NCI-H82 treated with DMSO at 0.1 percent for 48 hours (cell line): ENCODE measurements at regions not wholly inside any gene's neighbourhood (a gene's known extent, or its start where the extent isn't known, plus 50 kb on each side); places are given as distances from the start of the nearest gene placed in this dataset.
"Not testable (repeated sequence)": the region's sequence is repeated elsewhere in the genome, so short reads cannot be mapped to it uniquely, and the experiment has no call there.

Experiments used
- DNase-seq: peaks from one replicate; lab custom pipeline; 2025; ENCODE audit not compliant: unreplicated experiment; lab: John Stamatoyannopoulos, UW

- no peak for DNase-seq
Observed at GRCh38 chrX:121169099-121170035, 122.0 kb downstream of the GLUD2 start.

GRCh38 chrX:121172703-121173102, 125.3 kb downstream of the GLUD2 start:
- no peak for DNase-seq

- DNase-seq: no peak
Observed at GRCh38 chrX:121179972-121180371, 132.6 kb downstream of the GLUD2 start.

- DNase-seq: no peak
Observed at GRCh38 chrX:121191779-121192178, 144.4 kb downstream of the GLUD2 start.

- DNase-seq: no peak
Observed at GRCh38 chrX:121195719-121196118, 148.3 kb downstream of the GLUD2 start.

GRCh38 chrX:121196872-121197444, 149.5 kb downstream of the GLUD2 start:
- not testable (repeated sequence) for DNase-seq

GRCh38 chrX:121208563-121208962, 161.2 kb downstream of the GLUD2 start:
- DNase-seq: no peak

GRCh38 chrX:121216641-121217374, 169.4 kb downstream of the GLUD2 start:
- DNase-seq: no peak

- DNase-seq: no peak
Observed at GRCh38 chrX:121221322-121221977, 174.0 kb downstream of the GLUD2 start.

- no peak for DNase-seq
Observed at GRCh38 chrX:121227888-121228287, 180.5 kb downstream of the GLUD2 start.

- DNase-seq: no peak
Observed at GRCh38 chrX:121231566-121232358, 184.4 kb downstream of the GLUD2 start.

GRCh38 chrX:121236040-121236439, 188.6 kb downstream of the GLUD2 start:
- no peak for DNase-seq

- no peak for DNase-seq
Observed at GRCh38 chrX:121238093-121238492, 190.7 kb downstream of the GLUD2 start.

- no peak for DNase-seq
Observed at GRCh38 chrX:121244511-121244910, 197.1 kb downstream of the GLUD2 start.

- DNase-seq: no peak
Observed at GRCh38 chrX:121245763-121246162, 198.4 kb downstream of the GLUD2 start.

GRCh38 chrX:121254336-121254735, 206.9 kb downstream of the GLUD2 start:
- no peak for DNase-seq

- DNase-seq: no peak
Observed at GRCh38 chrX:121256647-121257046, 209.2 kb downstream of the GLUD2 start.

- DNase-seq: no peak
Observed at GRCh38 chrX:121258545-121258944, 211.1 kb downstream of the GLUD2 start.

- no peak for DNase-seq
Observed at GRCh38 chrX:121259170-121259569, 211.8 kb downstream of the GLUD2 start.

GRCh38 chrX:121260596-121261240, 213.3 kb downstream of the GLUD2 start:
- no peak for DNase-seq
